ENCODE measurements at regions not wholly inside any gene's neighbourhood (a gene's known extent, or its start where the extent isn't known, plus 50 kb on each side); places are given as distances from the start of the nearest gene placed in this dataset.
"Not testable (repeated sequence)": the region's sequence is repeated elsewhere in the genome, so short reads cannot be mapped to it uniquely, and the experiment has no call there.

GRCh38 chr20:1845163-1845523, 50.1 kb upstream of the SIRPA start:
- DNase-seq (ENCODE audit: extremely low spot score, unreplicated experiment): no peak
- Mint-ChIP-seq H3K27ac (no peak overlapping the region), H3K36me3 (no peaks in the 10 kb centered on the region), H3K4me3 (no peak overlapping the region), H3K4me1 (ENCODE audit: unreplicated experiment) (peaks cover 6% of the 10 kb centered on the region), H3K9me3 (peaks cover 6% of the 10 kb centered on the region), H3K27me3 (no peaks in the 10 kb centered on the region)
- TF ChIP-seq CTCF (conservative IDR thresholded peaks at IDR 0.05): no peak

GRCh38 chr20:1844325-1845162, 50.7 kb upstream of the SIRPA start:
- no peaks in the 10 kb centered on the region for H3K27me3 Mint-ChIP-seq
- no peak for TF ChIP-seq CTCF (conservative IDR thresholded peaks at IDR 0.05)
- H3K9me3 Mint-ChIP-seq: peaks cover 10% of the 10 kb centered on the region
- H3K4me3 Mint-ChIP-seq: no peak overlapping the region
- DNase-seq (ENCODE audit: extremely low spot score, unreplicated experiment): no peak
- peaks cover 9% of the 10 kb centered on the region for H3K4me1 Mint-ChIP-seq (ENCODE audit: unreplicated experiment)
- H3K27ac Mint-ChIP-seq: no peak overlapping the region
- H3K36me3 Mint-ChIP-seq: no peaks in the 10 kb centered on the region

GRCh38 chr20:1842281-1842680, 52.9 kb upstream of the SIRPA start:
- peaks cover 4% of the 10 kb centered on the region for H3K9me3 Mint-ChIP-seq
- no peak for DNase-seq (ENCODE audit: extremely low spot score, unreplicated experiment)
- H3K36me3 Mint-ChIP-seq: no peaks in the 10 kb centered on the region
- no peak overlapping the region for H3K4me3 Mint-ChIP-seq
- no peak overlapping the region for H3K27ac Mint-ChIP-seq
- H3K27me3 Mint-ChIP-seq: no peaks in the 10 kb centered on the region
- H3K4me1 Mint-ChIP-seq (ENCODE audit: unreplicated experiment): peaks cover 9% of the 10 kb centered on the region
- no peak for TF ChIP-seq CTCF (conservative IDR thresholded peaks at IDR 0.05)

GRCh38 chr20:1841554-1842140, 53.6 kb upstream of the SIRPA start:
- Mint-ChIP-seq H3K9me3 (peaks cover 4% of the 10 kb centered on the region), H3K4me3 (no peak overlapping the region), H3K4me1 (ENCODE audit: unreplicated experiment) (peaks cover 9% of the 10 kb centered on the region), H3K36me3 (no peaks in the 10 kb centered on the region), H3K27ac (no peak overlapping the region), H3K27me3 (peaks cover 3% of the 10 kb centered on the region)
- DNase-seq (ENCODE audit: extremely low spot score, unreplicated experiment): no peak
- no peak for TF ChIP-seq CTCF (conservative IDR thresholded peaks at IDR 0.05)

GRCh38 chr20:1840817-1841553, 54.2 kb upstream of the SIRPA start:
- Mint-ChIP-seq H3K9me3 (peaks cover 4% of the 10 kb centered on the region), H3K4me1 (ENCODE audit: unreplicated experiment) (peaks cover 9% of the 10 kb centered on the region), H3K27ac (no peak overlapping the region), H3K27me3 (peaks cover 8% of the 10 kb centered on the region), H3K36me3 (no peaks in the 10 kb centered on the region), H3K4me3 (no peak overlapping the region)
- no peak for TF ChIP-seq CTCF (conservative IDR thresholded peaks at IDR 0.05)
- DNase-seq (ENCODE audit: extremely low spot score, unreplicated experiment): no peak

- not testable (repeated sequence) for H3K4me3 Mint-ChIP-seq
Measured at GRCh38 chr20:1839376-1840317, 55.6 kb upstream of the SIRPA start.

More at GRCh38 chr20:1839376-1840317, 55.6 kb upstream of the SIRPA start:
- DNase-seq (ENCODE audit: extremely low spot score, unreplicated experiment); H3K36me3 Mint-ChIP-seq; H3K9me3 Mint-ChIP-seq; H3K4me1 Mint-ChIP-seq (ENCODE audit: unreplicated experiment): not testable (repeated sequence)
- Mint-ChIP-seq H3K27ac (peak overlapping the region; percentile 46), H3K27me3 (peaks cover 11% of the 10 kb centered on the region)

All from type B pancreatic cell (in vitro differentiated cells).